ENCODE measurements at regions not wholly inside any gene's neighbourhood (a gene's known extent, or its start where the extent isn't known, plus 50 kb on each side); places are given as distances from the start of the nearest gene placed in this dataset.

GRCh38 chr14:84749191-84749955, 780.6 kb upstream of the FLRT2 start:
- TF ChIP-seq CTCF (conservative IDR thresholded peaks at IDR 0.05; ENCODE audit: low read length) (no peak), EZH2phosphoT487 (IDR thresholded peaks at IDR 0.05; ENCODE audit: borderline replicate concordance, low read depth, low read length) (no peak)

Data from OCI-LY7 (cell line).